ENCODE measurements at regions not wholly inside any gene's neighbourhood (a gene's known extent, or its start where the extent isn't known, plus 50 kb on each side); places are given as distances from the start of the nearest gene placed in this dataset.
"Not testable (repeated sequence)": the region's sequence is repeated elsewhere in the genome, so short reads cannot be mapped to it uniquely, and the experiment has no call there.

- ATAC-seq (no peak), DNase-seq (no peak)
- H3K4me1 ChIP-seq = peaks cover 0 to 9% (median 0%) of the 10 kb centered on the region in 9 donors
- intact Hi-C loops (cut with DNase I) = no loop called here
- TF ChIP-seq CTCF (IDR thresholded peaks at IDR 0.05) = no peak
- no peak overlapping the region for H3K4me3 ChIP-seq
- H3K27ac ChIP-seq = no peak overlapping the region
- no peaks in the 10 kb centered on the region for H3K27me3 ChIP-seq
- 81 to 93% methylated on average over 2 of the region's 2 CpGs for WGBS, 2 donors
- H3K36me3 ChIP-seq = no peaks in the 10 kb centered on the region
- H3K9me3 ChIP-seq = no peaks in the 10 kb centered on the region
These were observed 234.0 kb downstream of the BCHE start for GRCh38 chr3:165603196-165603595.

GRCh38 chr3:165572566-165572965, 264.7 kb downstream of the BCHE start:
- ATAC-seq; intact Hi-C loops (cut with DNase I): not testable (repeated sequence)

GRCh38 chr3:165568907-165569462, 268.2 kb downstream of the BCHE start:
- Histone ChIP-seq H3K27ac (no peak overlapping the region), H3K27me3 (no peaks in the 10 kb centered on the region), H3K9me3 (peaks cover 0 to 44% (median 0%) of the 10 kb centered on the region in 11 donors), H3K4me1 (no peaks in the 10 kb centered on the region), H3K4me3 (no peak overlapping the region), H3K36me3 (no peaks in the 10 kb centered on the region)
- 44 to 46% methylated on average over 1 of the region's 1 CpG for WGBS, 2 donors
- ATAC-seq = no peak
- intact Hi-C loops (cut with DNase I) = no loop called here
- no peak for TF ChIP-seq CTCF (IDR thresholded peaks at IDR 0.05)
- DNase-seq = no peak

More at GRCh38 chr3:165572566-165572965, 264.7 kb downstream of the BCHE start:
- H3K4me1 ChIP-seq, H3K27me3 ChIP-seq, DNase-seq, H3K4me3 ChIP-seq, H3K27ac ChIP-seq, H3K36me3 ChIP-seq: not testable (repeated sequence)
- 83 to 93% methylated on average over 12 to 13 of the region's 13 CpGs for WGBS, 2 donors
- peaks cover 0 to 37% (median 0%) of the 10 kb centered on the region in 11 donors for H3K9me3 ChIP-seq

GRCh38 chr3:165555785-165556184, 281.4 kb downstream of the BCHE start:
- ATAC-seq (no peak), DNase-seq (no peak)
- WGBS, 2 donors = 78 to 86% methylated on average over 2 of the region's 2 CpGs
- Histone ChIP-seq H3K36me3 (no peaks in the 10 kb centered on the region), H3K27ac (no peak overlapping the region), H3K9me3 (peaks cover 0 to 8% (median 0%) of the 10 kb centered on the region in 11 donors), H3K4me3 (no peak overlapping the region), H3K27me3 (no peaks in the 10 kb centered on the region), H3K4me1 (no peaks in the 10 kb centered on the region)
- intact Hi-C loops (cut with DNase I) = no loop called here
- no peak for TF ChIP-seq CTCF (IDR thresholded peaks at IDR 0.05)

GRCh38 chr3:165553371-165553770, 283.9 kb downstream of the BCHE start:
- TF ChIP-seq CTCF (IDR thresholded peaks at IDR 0.05) = no peak
- DNase-seq (no peak), ATAC-seq (no peak)
- no peaks in the 10 kb centered on the region for H3K4me1 ChIP-seq
- H3K27ac ChIP-seq = no peak overlapping the region
- H3K9me3 ChIP-seq = peaks cover 0 to 8% (median 0%) of the 10 kb centered on the region in 11 donors
- no peaks in the 10 kb centered on the region for H3K27me3 ChIP-seq
- intact Hi-C loops (cut with DNase I) = no loop called here
- H3K4me3 ChIP-seq = no peak overlapping the region
- WGBS, 2 donors = 84 to 85% methylated on average over 3 of the region's 3 CpGs
- H3K36me3 ChIP-seq = no peaks in the 10 kb centered on the region
